ENCODE measurements at regions not wholly inside any gene's neighbourhood (a gene's known extent, or its start where the extent isn't known, plus 50 kb on each side); places are given as distances from the start of the nearest gene placed in this dataset.

GRCh38 chr6:74879976-74880375 lies 325.9 kb downstream of the COL12A1 start:
- TF ChIP-seq POLR2A (IDR thresholded peaks at IDR 0.05; ENCODE audit: low read length) = no peak
- TF ChIP-seq GATA1 (IDR thresholded peaks at IDR 0.05; ENCODE audit: low read depth, low read length) = no peak

All from erythroblast (primary cell).